Astrocyte (in vitro differentiated cells and primary cell): ENCODE measurements at regions not wholly inside any gene's neighbourhood (a gene's known extent, or its start where the extent isn't known, plus 50 kb on each side); places are given as distances from the start of the nearest gene placed in this dataset.

Source experiments
- DNase-seq: peaks from one replicate; pipeline ENCODE4 v3.0.0-alpha.2; 2010; ENCODE audit warnings: low read depth
- FAIRE-seq: peaks from 2 replicates; lab custom pipeline; 2011; peaks lifted over from hg19 to GRCh38; lab: Jason Lieb, UNC
- H2AFZ ChIP-seq: 2 replicates; pipeline ENCODE4 v1.6.0; 2012; ENCODE audit warnings: low read depth, low read length, inconsistent platforms
- H3K27ac ChIP-seq: 2 replicates; pipeline ENCODE4 v1.5.1; 2011; ENCODE audit warnings: low read depth, low read length, inconsistent platforms
- H3K27me3 ChIP-seq: 2 replicates; pipeline ENCODE4 v1.6.0; 2011; ENCODE audit warnings: low read length, inconsistent platforms; ENCODE audit not compliant: insufficient read depth
- H3K36me3 ChIP-seq: 2 replicates; pipeline ENCODE4 v1.5.1; 2011; ENCODE audit warnings: low read length, inconsistent platforms; ENCODE audit not compliant: insufficient read depth
- H3K4me1 ChIP-seq: 2 replicates; pipeline ENCODE4 v1.5.1; 2011; ENCODE audit warnings: low read length, inconsistent platforms; ENCODE audit not compliant: insufficient read depth
- H3K4me2 ChIP-seq: 2 replicates; pipeline ENCODE4 v1.6.0; 2012; ENCODE audit warnings: low read length, inconsistent platforms
- H3K4me3 ChIP-seq: 2 replicates; pipeline ENCODE4 v1.5.1; 2011; ENCODE audit warnings: low read depth, mild to moderate bottlenecking, low read length, inconsistent platforms; ENCODE audit not compliant: insufficient read depth
- H3K79me2 ChIP-seq: 2 replicates; pipeline ENCODE4 v1.6.0; 2012; ENCODE audit warnings: mild to moderate bottlenecking, low read length, inconsistent platforms; ENCODE audit not compliant: insufficient read depth
- H3K9ac ChIP-seq: 2 replicates; pipeline ENCODE4 v1.6.0; 2012; ENCODE audit warnings: mild to moderate bottlenecking, low read length, inconsistent platforms
- H3K9me3 ChIP-seq: 2 replicates; pipeline ENCODE4 v1.5.1; 2012; ENCODE audit warnings: low read depth, mild to moderate bottlenecking, low read length, inconsistent platforms; ENCODE audit not compliant: insufficient read depth
- H4K20me1 ChIP-seq: 2 replicates; pipeline ENCODE4 v1.6.0; 2012; ENCODE audit warnings: low read length, inconsistent platforms; ENCODE audit not compliant: insufficient read depth
- H3K27ac Mint-ChIP-seq: one replicate; pipeline ENCODE4 v1.8.0; 2021; ENCODE audit warnings: mild to moderate bottlenecking, mixed read lengths; ENCODE audit not compliant: unreplicated experiment
- H3K27me3 Mint-ChIP-seq: one replicate; pipeline ENCODE4 v1.8.0; 2021; ENCODE audit warnings: low read depth, mixed read lengths; ENCODE audit not compliant: unreplicated experiment
- H3K36me3 Mint-ChIP-seq: one replicate; pipeline ENCODE4 v1.8.0; 2021; ENCODE audit warnings: low read depth, mixed read lengths; ENCODE audit not compliant: unreplicated experiment
- H3K4me1 Mint-ChIP-seq: one replicate; pipeline ENCODE4 v1.8.0; 2021; ENCODE audit warnings: low read depth, mixed read lengths; ENCODE audit not compliant: unreplicated experiment
- H3K4me3 Mint-ChIP-seq: one replicate; pipeline ENCODE4 v1.8.0; 2021; ENCODE audit warnings: mild to moderate bottlenecking, moderate library complexity, mixed read lengths; ENCODE audit not compliant: unreplicated experiment
- H3K9me3 Mint-ChIP-seq: one replicate; pipeline ENCODE4 v1.8.0; 2021; ENCODE audit warnings: mild to moderate bottlenecking, mixed read lengths; ENCODE audit not compliant: unreplicated experiment
- CTCF ChIP-seq: IDR thresholded peaks from 2 replicates; pipeline ENCODE4 v1.5.1; 2011; ENCODE audit warnings: low read depth, mild to moderate bottlenecking, inconsistent platforms, low read length, moderate library complexity; ENCODE audit not compliant: insufficient read depth
- EZH2 ChIP-seq: IDR thresholded peaks from 2 replicates; pipeline ENCODE4 v1.6.1; 2012; ENCODE audit warnings: mild to moderate bottlenecking, low read length, inconsistent platforms; ENCODE audit not compliant: insufficient read depth

- DNase-seq (no peak), FAIRE-seq (no peak)
- Histone ChIP-seq H3K27me3 (peaks cover 6% of the 10 kb centered on the region), H4K20me1 (no peaks in the 10 kb centered on the region), H3K9ac (no peak overlapping the region), H3K79me2 (no peaks in the 10 kb centered on the region), H3K4me3 (no peak overlapping the region), H3K36me3 (no peaks in the 10 kb centered on the region), H3K4me1 (no peaks in the 10 kb centered on the region), H3K9me3 (no peaks in the 10 kb centered on the region), H3K27ac (no peak overlapping the region), H3K4me2 (no peak overlapping the region), H2AFZ (no peak overlapping the region)
- TF ChIP-seq CTCF (no peak), EZH2 (no peak)
- no peaks in the 10 kb centered on the region for H3K36me3 Mint-ChIP-seq
- H3K27ac Mint-ChIP-seq: no peak overlapping the region
- no peak overlapping the region for H3K4me3 Mint-ChIP-seq
- H3K27me3 Mint-ChIP-seq: peaks cover 50% of the 10 kb centered on the region
- no peaks in the 10 kb centered on the region for H3K9me3 Mint-ChIP-seq
- H3K4me1 Mint-ChIP-seq: no peaks in the 10 kb centered on the region
Observed at GRCh38 chr11:45054956-45055355, 91.5 kb upstream of the PRDM11 start.

- Mint-ChIP-seq H3K27me3 (peaks cover 40% of the 10 kb centered on the region), H3K36me3 (no peaks in the 10 kb centered on the region), H3K27ac (no peak overlapping the region), H3K4me3 (no peak overlapping the region), H3K4me1 (no peaks in the 10 kb centered on the region), H3K9me3 (no peaks in the 10 kb centered on the region)
- no peak overlapping the region for H3K9ac ChIP-seq
- H2AFZ ChIP-seq: no peak overlapping the region
- H4K20me1 ChIP-seq: no peaks in the 10 kb centered on the region
- H3K4me2 ChIP-seq: no peak overlapping the region
- no peak for DNase-seq
- no peaks in the 10 kb centered on the region for H3K79me2 ChIP-seq
- H3K27ac ChIP-seq: no peak overlapping the region
- no peak overlapping the region for H3K4me3 ChIP-seq
- no peaks in the 10 kb centered on the region for H3K4me1 ChIP-seq
- H3K27me3 ChIP-seq: no peaks in the 10 kb centered on the region
- no peak for FAIRE-seq
- H3K9me3 ChIP-seq: no peaks in the 10 kb centered on the region
- no peak for TF ChIP-seq EZH2
- no peak for TF ChIP-seq CTCF
- H3K36me3 ChIP-seq: no peaks in the 10 kb centered on the region
Observed at GRCh38 chr11:45056529-45056928, 89.9 kb upstream of the PRDM11 start.

- Histone ChIP-seq H3K79me2 (no peaks in the 10 kb centered on the region), H3K4me3 (no peak overlapping the region), H2AFZ (no peak overlapping the region), H3K4me2 (no peak overlapping the region), H3K36me3 (no peaks in the 10 kb centered on the region), H3K9ac (no peak overlapping the region), H3K4me1 (no peaks in the 10 kb centered on the region), H4K20me1 (no peaks in the 10 kb centered on the region), H3K27ac (no peak overlapping the region), H3K27me3 (no peaks in the 10 kb centered on the region), H3K9me3 (no peaks in the 10 kb centered on the region)
- Mint-ChIP-seq H3K9me3 (no peaks in the 10 kb centered on the region), H3K27me3 (peaks cover 30% of the 10 kb centered on the region), H3K36me3 (no peaks in the 10 kb centered on the region), H3K4me1 (no peaks in the 10 kb centered on the region), H3K27ac (no peak overlapping the region), H3K4me3 (no peak overlapping the region)
- DNase-seq: no peak
- FAIRE-seq: no peak
- TF ChIP-seq CTCF: no peak
- TF ChIP-seq EZH2: no peak
Observed at GRCh38 chr11:45057938-45058646, 88.3 kb upstream of the PRDM11 start.
